T-helper 17 cell (primary cell): ENCODE measurements at regions not wholly inside any gene's neighbourhood (a gene's known extent, or its start where the extent isn't known, plus 50 kb on each side); places are given as distances from the start of the nearest gene placed in this dataset.

Experiments used
- ATAC-seq: fragments of 150-1000 bp; cut with Tn5 transposase; 2 replicates; pipeline ENCODE4 v1.10.0; 2021; ENCODE audit warnings: mild to moderate bottlenecking, moderate library complexity
- DNase-seq, 3 donors: peaks; one replicate each; pipeline versions ENCODE4 v3.0.0 to v3.0.0-alpha.2; 2020 to 2021
- H3K9me3 ChIP-seq: one replicate; pipeline ENCODE4 v1.7.0; 2013; ENCODE audit warnings: low read length, mild to moderate bottlenecking; ENCODE audit not compliant: control insufficient read depth, poor library complexity, severe bottlenecking
- H3K27ac Mint-ChIP-seq: one replicate; pipeline ENCODE4 v1.8.0; 2022; ENCODE audit warnings: mild to moderate bottlenecking, moderate library complexity, mixed read lengths
- H3K27me3 Mint-ChIP-seq: one replicate; pipeline ENCODE4 v1.8.0; 2022; ENCODE audit warnings: mixed read lengths
- H3K36me3 Mint-ChIP-seq: one replicate; pipeline ENCODE4 v1.8.0; 2022; ENCODE audit warnings: low read depth, mixed read lengths
- H3K4me1 Mint-ChIP-seq: one replicate; pipeline ENCODE4 v1.8.0; 2022; ENCODE audit warnings: mild to moderate bottlenecking, mixed read lengths
- H3K4me3 Mint-ChIP-seq: one replicate; pipeline ENCODE4 v1.8.0; 2022; ENCODE audit warnings: mild to moderate bottlenecking, moderate library complexity, mixed read lengths

GRCh38 chr15:69535101-69535638, 82.6 kb downstream of the RPLP1 start:
- Mint-ChIP-seq H3K4me3 (no peak overlapping the region), H3K4me1 (peaks cover 2% of the 10 kb centered on the region), H3K27me3 (peaks cover 32% of the 10 kb centered on the region), H3K36me3 (no peaks in the 10 kb centered on the region), H3K27ac (no peak overlapping the region)
- no peak for DNase-seq
- H3K9me3 ChIP-seq = no peaks in the 10 kb centered on the region
- ATAC-seq = no peak

DNA sequence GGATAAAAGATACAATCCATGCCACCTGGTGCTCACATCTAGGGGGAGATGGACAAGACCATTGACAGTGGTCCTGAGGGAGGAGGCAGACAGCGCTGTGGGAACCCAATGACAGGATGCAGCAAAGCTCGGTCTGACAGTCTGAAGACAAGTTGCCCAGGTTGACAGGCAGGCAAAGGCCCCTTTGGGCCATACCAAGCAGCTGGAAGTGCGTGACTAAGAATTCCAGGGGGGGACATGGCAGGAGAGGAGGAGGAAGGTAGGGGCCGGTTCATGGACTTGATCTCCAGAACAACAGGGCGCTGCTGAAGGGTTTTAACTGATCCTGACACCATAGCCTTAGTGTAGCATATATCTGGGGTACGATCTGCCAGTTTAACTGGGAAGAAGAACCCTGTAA, 83.4 kb downstream of the RPLP1 start:
- H3K27ac Mint-ChIP-seq = no peak overlapping the region
- H3K27me3 Mint-ChIP-seq = peaks cover 29% of the 10 kb centered on the region
- H3K36me3 Mint-ChIP-seq = no peaks in the 10 kb centered on the region
- DNase-seq = no peak
- H3K9me3 ChIP-seq = no peaks in the 10 kb centered on the region
- H3K4me1 Mint-ChIP-seq = peaks cover 2% of the 10 kb centered on the region
- H3K4me3 Mint-ChIP-seq = no peak overlapping the region
- no peak for ATAC-seq

DNA sequence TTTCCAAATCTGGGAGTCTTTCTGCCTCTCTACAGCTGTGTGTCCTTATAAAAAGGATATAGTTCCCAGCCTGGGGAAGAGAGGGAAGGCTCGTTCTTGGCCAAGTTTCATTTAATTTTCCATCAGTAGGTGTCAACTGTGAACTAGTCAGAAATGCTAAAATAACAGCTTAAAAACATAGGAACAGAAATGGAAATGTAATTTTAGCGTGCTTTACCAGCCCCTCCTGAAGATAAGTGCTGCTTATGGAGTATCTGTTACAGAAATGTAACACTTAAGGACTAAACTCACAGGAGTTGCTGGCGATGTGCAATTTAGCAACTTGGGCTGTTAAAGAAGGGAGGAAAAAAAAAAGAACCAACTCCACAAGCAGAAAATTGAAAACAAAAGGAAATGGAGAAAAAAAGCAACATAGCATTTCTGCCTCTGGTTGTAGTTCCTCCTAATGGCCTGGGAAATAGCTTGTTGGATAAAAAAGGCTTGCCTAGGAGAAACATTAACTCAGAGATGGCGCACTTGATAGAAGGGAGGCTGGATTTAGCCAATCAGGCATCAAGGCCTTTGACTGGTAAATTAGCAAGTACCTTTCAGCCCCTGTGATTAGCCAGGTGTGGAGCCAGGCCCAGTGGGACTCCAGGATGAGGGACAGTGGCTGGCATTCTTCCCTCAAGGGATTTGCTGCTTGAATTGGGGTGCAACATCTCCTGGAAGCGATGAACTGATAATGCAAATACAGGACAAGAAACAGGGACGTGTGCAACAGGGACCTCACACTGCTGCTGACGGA, 84.3 kb downstream of the RPLP1 start:
- ATAC-seq (no peak), DNase-seq (no peak)
- Mint-ChIP-seq H3K27me3 (peaks cover 30% of the 10 kb centered on the region), H3K27ac (no peak overlapping the region), H3K4me1 (peaks cover 2% of the 10 kb centered on the region), H3K4me3 (no peak overlapping the region), H3K36me3 (no peaks in the 10 kb centered on the region)
- no peaks in the 10 kb centered on the region for H3K9me3 ChIP-seq

- Mint-ChIP-seq H3K36me3 (no peaks in the 10 kb centered on the region), H3K4me3 (no peak overlapping the region), H3K27me3 (peaks cover 29% of the 10 kb centered on the region), H3K4me1 (peaks cover 2% of the 10 kb centered on the region), H3K27ac (no peak overlapping the region)
- DNase-seq = no peak
- H3K9me3 ChIP-seq = no peaks in the 10 kb centered on the region
- ATAC-seq = no peak
These were observed 85.3 kb downstream of the RPLP1 start for GRCh38 chr15:69537901-69538300.

DNA sequence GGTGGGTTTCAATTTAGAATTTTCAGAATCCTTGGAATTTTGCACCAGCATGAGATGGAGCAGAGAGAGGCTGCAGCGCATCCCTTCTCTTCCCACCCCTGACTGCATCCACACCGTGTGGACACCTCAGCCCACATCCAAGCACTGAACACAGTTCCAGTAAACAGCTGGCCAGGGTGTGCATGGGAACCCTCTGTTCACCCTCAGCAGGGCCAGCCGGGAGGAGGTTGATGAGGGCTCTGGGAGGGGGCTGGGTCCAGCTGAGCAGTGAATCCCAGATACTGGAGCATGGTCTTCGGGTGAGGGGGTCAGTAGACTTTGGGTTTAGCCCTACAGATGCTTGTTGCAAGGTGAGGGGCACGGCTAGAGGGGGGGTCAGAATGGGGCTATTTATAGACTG, 85.8 kb downstream of the RPLP1 start:
- DNase-seq (no peak), ATAC-seq (no peak)
- no peaks in the 10 kb centered on the region for H3K36me3 Mint-ChIP-seq
- H3K4me1 Mint-ChIP-seq = peaks cover 2% of the 10 kb centered on the region
- H3K27ac Mint-ChIP-seq = no peak overlapping the region
- peaks cover 25% of the 10 kb centered on the region for H3K27me3 Mint-ChIP-seq
- H3K9me3 ChIP-seq = no peaks in the 10 kb centered on the region
- H3K4me3 Mint-ChIP-seq = no peak overlapping the region

DNA sequence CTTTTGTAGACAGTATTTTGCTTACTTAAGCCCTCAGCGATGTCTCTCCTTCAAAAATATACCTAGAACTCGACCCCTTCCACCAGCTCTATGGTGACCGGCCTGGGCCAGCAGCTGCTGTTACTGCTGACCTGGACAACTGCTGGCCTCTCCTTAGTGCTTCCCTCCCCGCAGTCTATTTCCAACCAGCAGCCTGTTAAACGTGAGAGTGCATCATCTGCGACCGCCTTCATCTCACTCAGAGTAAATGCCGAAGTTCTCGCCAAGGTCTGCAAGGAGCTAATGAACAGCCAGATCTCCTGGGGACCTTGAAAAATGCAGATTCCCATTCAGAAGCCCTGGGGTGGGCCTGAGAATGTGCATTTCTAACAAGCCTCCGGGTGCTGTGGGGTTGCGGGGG, 86.7 kb downstream of the RPLP1 start:
- Mint-ChIP-seq H3K27ac (no peak overlapping the region), H3K36me3 (no peaks in the 10 kb centered on the region), H3K4me1 (peaks cover 2% of the 10 kb centered on the region), H3K27me3 (peaks cover 25% of the 10 kb centered on the region), H3K4me3 (no peak overlapping the region)
- no peaks in the 10 kb centered on the region for H3K9me3 ChIP-seq
- ATAC-seq (no peak), DNase-seq (no peak)

- no peak for ATAC-seq
- H3K27ac Mint-ChIP-seq = no peak overlapping the region
- DNase-seq = no peak
- no peaks in the 10 kb centered on the region for H3K9me3 ChIP-seq
- peak overlapping the region; percentile 12 for H3K4me3 Mint-ChIP-seq
- peaks cover 28% of the 10 kb centered on the region for H3K27me3 Mint-ChIP-seq
- peaks cover 2% of the 10 kb centered on the region for H3K4me1 Mint-ChIP-seq
- H3K36me3 Mint-ChIP-seq = no peaks in the 10 kb centered on the region
These were observed 88.0 kb downstream of the RPLP1 start for GRCh38 chr15:69540622-69541021.

- DNase-seq = no peak
- H3K9me3 ChIP-seq = no peaks in the 10 kb centered on the region
- no peak for ATAC-seq
- Mint-ChIP-seq H3K27ac (no peak overlapping the region), H3K36me3 (no peaks in the 10 kb centered on the region), H3K4me1 (peaks cover 2% of the 10 kb centered on the region), H3K4me3 (no peak overlapping the region), H3K27me3 (peaks cover 16% of the 10 kb centered on the region)
These were observed 89.4 kb downstream of the RPLP1 start for GRCh38 chr15:69542028-69542427.

DNA sequence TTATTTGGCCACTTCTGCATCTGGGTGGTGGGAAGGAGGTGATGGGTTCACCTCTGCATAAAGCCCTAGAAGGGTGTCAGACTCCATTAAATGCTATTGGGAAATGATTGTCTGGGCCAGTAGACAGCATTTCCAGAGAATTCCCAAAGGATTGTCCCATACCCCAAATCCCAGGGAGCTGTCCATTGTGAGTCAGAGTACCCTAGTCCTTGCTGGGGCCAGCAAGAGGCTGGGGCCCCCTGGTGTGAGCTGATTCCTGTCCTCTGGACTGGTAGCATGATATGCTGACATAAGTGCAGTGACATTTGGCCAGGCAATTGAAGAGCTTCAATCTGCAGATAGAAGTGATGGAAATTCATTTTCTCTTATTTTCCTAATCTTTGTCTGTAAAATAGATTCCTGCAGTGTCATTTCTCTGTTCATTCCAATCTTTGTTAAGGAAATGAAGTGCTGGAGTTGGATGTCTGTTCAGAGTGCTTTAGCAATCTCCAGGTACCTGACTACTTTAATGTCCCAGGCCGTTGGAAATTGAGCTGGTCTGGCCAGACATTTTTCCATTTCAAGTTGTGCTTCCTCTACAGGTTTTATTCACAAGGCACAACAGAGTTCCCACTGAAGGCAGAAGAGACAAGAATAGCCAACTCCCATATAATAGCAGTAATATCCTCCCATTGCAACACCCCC, 91.2 kb downstream of the RPLP1 start:
- no peak for ATAC-seq
- no peaks in the 10 kb centered on the region for H3K9me3 ChIP-seq
- H3K36me3 Mint-ChIP-seq = peaks cover 2% of the 10 kb centered on the region
- H3K27ac Mint-ChIP-seq = no peak overlapping the region
- DNase-seq = no peak
- peaks cover 2% of the 10 kb centered on the region for H3K4me1 Mint-ChIP-seq
- peak overlapping the region; percentile 31 for H3K4me3 Mint-ChIP-seq
- H3K27me3 Mint-ChIP-seq = peaks cover 21% of the 10 kb centered on the region

DNA sequence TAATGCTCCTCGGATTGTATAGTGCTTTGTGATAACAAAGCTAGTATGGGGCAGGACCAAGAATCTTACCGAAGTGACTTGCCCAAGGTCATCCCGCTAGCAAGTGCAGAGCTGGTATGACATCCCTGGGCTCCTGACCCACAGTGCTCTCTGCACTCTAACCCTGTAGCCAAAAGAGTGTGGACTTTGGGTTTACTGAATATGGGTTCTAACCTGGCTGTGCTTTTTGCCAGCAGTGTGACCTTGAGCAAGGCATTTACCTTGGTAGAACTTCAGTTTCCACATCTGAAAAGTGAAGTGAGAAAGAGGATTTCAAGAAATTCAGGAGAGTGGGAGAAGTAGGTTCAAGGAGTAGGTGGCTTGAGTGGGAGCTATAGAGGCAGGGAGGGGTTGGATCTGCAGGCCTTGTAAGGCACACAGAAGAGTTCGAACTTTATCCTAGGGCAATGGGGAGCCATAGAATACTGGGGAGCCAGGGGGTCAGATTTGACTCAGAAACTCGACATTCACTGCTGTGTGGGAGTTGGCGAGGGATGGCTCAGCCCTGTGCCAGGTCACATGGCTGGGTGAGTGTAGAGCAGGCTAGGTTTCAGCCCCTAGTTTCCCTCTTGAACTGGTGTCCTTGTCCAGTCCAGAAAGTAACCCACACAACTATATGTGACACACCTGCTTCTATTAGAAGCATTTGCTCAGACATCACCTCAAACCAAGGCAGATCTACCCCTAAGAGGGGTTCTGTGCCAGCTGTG, 91.9 kb downstream of the RPLP1 start:
- no peak for DNase-seq
- Mint-ChIP-seq H3K27me3 (peaks cover 28% of the 10 kb centered on the region), H3K36me3 (peaks cover 2% of the 10 kb centered on the region), H3K4me3 (peak overlapping the region; percentile 31), H3K27ac (no peak overlapping the region), H3K4me1 (peaks cover 2% of the 10 kb centered on the region)
- ATAC-seq = no peak
- H3K9me3 ChIP-seq = no peaks in the 10 kb centered on the region

DNA sequence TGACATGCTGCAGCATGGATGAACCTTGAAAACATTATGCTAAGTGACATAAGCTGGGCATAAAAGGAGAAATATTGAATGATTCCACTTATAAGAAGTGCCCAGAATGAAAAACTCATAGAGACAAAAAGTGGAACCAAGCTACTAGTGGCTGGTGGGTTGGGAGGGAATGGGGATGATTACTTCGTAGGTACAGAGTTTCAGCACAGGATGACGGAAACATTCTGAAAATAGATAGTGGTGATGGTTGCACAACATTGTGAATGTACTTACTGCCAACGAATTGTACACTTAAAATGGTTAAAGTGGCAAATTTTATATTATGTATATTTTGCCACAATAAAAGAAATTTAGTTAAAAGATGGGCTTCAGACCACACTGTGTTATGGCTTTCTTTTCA, 93.6 kb downstream of the RPLP1 start:
- Mint-ChIP-seq H3K4me3 (no peak overlapping the region), H3K27ac (no peak overlapping the region), H3K27me3 (peaks cover 33% of the 10 kb centered on the region), H3K36me3 (peaks cover 2% of the 10 kb centered on the region), H3K4me1 (peaks cover 2% of the 10 kb centered on the region)
- H3K9me3 ChIP-seq = no peaks in the 10 kb centered on the region
- ATAC-seq = no peak
- no peak for DNase-seq

GRCh38 chr15:69548395-69549180, 96.0 kb downstream of the RPLP1 start:
- H3K4me3 Mint-ChIP-seq = no peak overlapping the region
- peaks cover 29% of the 10 kb centered on the region for H3K27me3 Mint-ChIP-seq
- DNase-seq (no peak), ATAC-seq (no peak)
- H3K4me1 Mint-ChIP-seq = peaks cover 2% of the 10 kb centered on the region
- H3K36me3 Mint-ChIP-seq = peaks cover 2% of the 10 kb centered on the region
- no peaks in the 10 kb centered on the region for H3K9me3 ChIP-seq
- H3K27ac Mint-ChIP-seq = no peak overlapping the region
